Tongue (tissue), 1 donor: ENCODE measurements at regions not wholly inside any gene's neighbourhood (a gene's known extent, or its start where the extent isn't known, plus 50 kb on each side); places are given as distances from the start of the nearest gene placed in this dataset.
"Not testable (repeated sequence)": the region's sequence is repeated elsewhere in the genome, so short reads cannot be mapped to it uniquely, and the experiment has no call there.

Experiments used
- DNase-seq: peaks from one replicate; pipeline ENCODE4 v3.0.0-alpha.2; 2015

- peak; percentile 83 for DNase-seq
Measured at GRCh38 chr21:16117851-16118590, 388.2 kb downstream of the USP25 start.

GRCh38 chr21:16124378-16125138, 394.8 kb downstream of the USP25 start:
- DNase-seq, result peak; percentile 60

- no peak for DNase-seq
Measured at GRCh38 chr21:16125274-16125673, 395.5 kb downstream of the USP25 start.

- not testable (repeated sequence) for DNase-seq
Measured at GRCh38 chr21:16132453-16132852, 402.7 kb downstream of the USP25 start.

- no peak for DNase-seq
Measured at GRCh38 chr21:16133248-16133647, 403.5 kb downstream of the USP25 start.

- no peak for DNase-seq
Measured at GRCh38 chr21:16134134-16134533, 404.4 kb downstream of the USP25 start.

- no peak for DNase-seq
Measured at GRCh38 chr21:16137106-16137505, 407.3 kb downstream of the USP25 start.

- DNase-seq, result no peak
Measured at GRCh38 chr21:16145052-16145451, 415.3 kb downstream of the USP25 start.

- no peak for DNase-seq
Measured at GRCh38 chr21:16145479-16145878, 415.7 kb downstream of the USP25 start.

GRCh38 chr21:16154321-16154720, 424.5 kb downstream of the USP25 start:
- no peak for DNase-seq

- DNase-seq, result no peak
Measured at GRCh38 chr21:16154951-16155635, 425.3 kb downstream of the USP25 start.

GRCh38 chr21:16156841-16157489, 427.2 kb downstream of the USP25 start:
- DNase-seq, result no peak

GRCh38 chr21:16159213-16159970, 429.6 kb downstream of the USP25 start:
- no peak for DNase-seq

GRCh38 chr21:16159971-16160350, 430.2 kb downstream of the USP25 start:
- no peak for DNase-seq

GRCh38 chr21:16162953-16163352, 433.2 kb downstream of the USP25 start:
- DNase-seq, result no peak

- no peak for DNase-seq
Measured at GRCh38 chr21:16169102-16169511, 439.3 kb downstream of the USP25 start.

- no peak for DNase-seq
Measured at GRCh38 chr21:16169779-16170178, 440.0 kb downstream of the USP25 start.

GRCh38 chr21:16176570-16176969, 446.8 kb downstream of the USP25 start:
- DNase-seq, result no peak

- no peak for DNase-seq
Measured at GRCh38 chr21:16177532-16177931, 447.8 kb downstream of the USP25 start.

- no peak for DNase-seq
Measured at GRCh38 chr21:16179773-16180172, 450.0 kb downstream of the USP25 start.

GRCh38 chr21:16180614-16181013, 450.8 kb downstream of the USP25 start:
- no peak for DNase-seq

GRCh38 chr21:16181018-16181417, 451.2 kb downstream of the USP25 start:
- no peak for DNase-seq
